ENCODE measurements at regions not wholly inside any gene's neighbourhood (a gene's known extent, or its start where the extent isn't known, plus 50 kb on each side); places are given as distances from the start of the nearest gene placed in this dataset.

- TF ChIP-seq CHD1 (IDR thresholded peaks at IDR 0.05; ENCODE audit: low read depth, low read length) (no peak), NFE2L2 (IDR thresholded peaks at IDR 0.05; ENCODE audit: low read depth, low read length) (no peak), POLR2A (IDR thresholded peaks at IDR 0.05; ENCODE audit: low read depth, low read length) (no peak), RAD21 (IDR thresholded peaks at IDR 0.05; ENCODE audit: low read length) (no peak), RFX5 (IDR thresholded peaks at IDR 0.05; ENCODE audit: low read depth, low read length) (no peak), FOS (IDR thresholded peaks at IDR 0.05; ENCODE audit: low read depth, low read length) (no peak), ELK1 (IDR thresholded peaks at IDR 0.05; ENCODE audit: borderline replicate concordance, low read depth, low read length) (no peak), MAFK (IDR thresholded peaks at IDR 0.05; ENCODE audit: low read depth, low read length) (no peak), CEBPB (IDR thresholded peaks at IDR 0.05; ENCODE audit: low read depth, low read length) (no peak), BHLHE40 (IDR thresholded peaks at IDR 0.05; ENCODE audit: low read depth, low read length) (no peak), SMC3 (IDR thresholded peaks at IDR 0.05; ENCODE audit: low read depth, low read length) (no peak), MXI1 (IDR thresholded peaks at IDR 0.05; ENCODE audit: borderline replicate concordance, low read depth, low read length) (no peak), MAZ (IDR thresholded peaks at IDR 0.05; ENCODE audit: borderline replicate concordance, low read depth, low read length) (no peak), RCOR1 (IDR thresholded peaks at IDR 0.05; ENCODE audit: insufficient replicate concordance, low read length) (no peak)
- TF ChIP-seq, protein P1, sequence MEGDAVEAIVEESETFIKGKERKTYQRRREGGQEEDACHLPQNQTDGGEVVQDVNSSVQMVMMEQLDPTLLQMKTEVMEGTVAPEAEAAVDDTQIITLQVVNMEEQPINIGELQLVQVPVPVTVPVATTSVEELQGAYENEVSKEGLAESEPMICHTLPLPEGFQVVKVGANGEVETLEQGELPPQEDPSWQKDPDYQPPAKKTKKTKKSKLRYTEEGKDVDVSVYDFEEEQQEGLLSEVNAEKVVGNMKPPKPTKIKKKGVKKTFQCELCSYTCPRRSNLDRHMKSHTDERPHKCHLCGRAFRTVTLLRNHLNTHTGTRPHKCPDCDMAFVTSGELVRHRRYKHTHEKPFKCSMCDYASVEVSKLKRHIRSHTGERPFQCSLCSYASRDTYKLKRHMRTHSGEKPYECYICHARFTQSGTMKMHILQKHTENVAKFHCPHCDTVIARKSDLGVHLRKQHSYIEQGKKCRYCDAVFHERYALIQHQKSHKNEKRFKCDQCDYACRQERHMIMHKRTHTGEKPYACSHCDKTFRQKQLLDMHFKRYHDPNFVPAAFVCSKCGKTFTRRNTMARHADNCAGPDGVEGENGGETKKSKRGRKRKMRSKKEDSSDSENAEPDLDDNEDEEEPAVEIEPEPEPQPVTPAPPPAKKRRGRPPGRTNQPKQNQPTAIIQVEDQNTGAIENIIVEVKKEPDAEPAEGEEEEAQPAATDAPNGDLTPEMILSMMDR (conservative IDR thresholded peaks at IDR 0.05; ENCODE audit: low read depth, low read length) = no peak
- TF ChIP-seq, protein P2, sequence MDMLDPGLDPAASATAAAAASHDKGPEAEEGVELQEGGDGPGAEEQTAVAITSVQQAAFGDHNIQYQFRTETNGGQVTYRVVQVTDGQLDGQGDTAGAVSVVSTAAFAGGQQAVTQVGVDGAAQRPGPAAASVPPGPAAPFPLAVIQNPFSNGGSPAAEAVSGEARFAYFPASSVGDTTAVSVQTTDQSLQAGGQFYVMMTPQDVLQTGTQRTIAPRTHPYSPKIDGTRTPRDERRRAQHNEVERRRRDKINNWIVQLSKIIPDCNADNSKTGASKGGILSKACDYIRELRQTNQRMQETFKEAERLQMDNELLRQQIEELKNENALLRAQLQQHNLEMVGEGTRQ (IDR thresholded peaks at IDR 0.05; ENCODE audit: low read depth, low read length) = no peak
- no peaks in the 10 kb centered on the region for H4K20me1 ChIP-seq (ENCODE audit: insufficient read depth, low read length)
- H4K8ac ChIP-seq (ENCODE audit: low read depth in 2 of 2, low read length in 2 of 2) = no peak overlapping the region
- H3K4ac ChIP-seq (ENCODE audit: low read depth, low read length) = no peak overlapping the region
- BruUV-seq (replicated peaks) = no TSS peak
- no peak overlapping the region for H3K4me3 ChIP-seq (ENCODE audit: insufficient read depth, low read depth, low read length)
- H2AK5ac ChIP-seq (ENCODE audit: low read depth, low read length) = no peak overlapping the region
- in situ Hi-C loops (cut with MboI; ENCODE audit: low sequenced_read_pairs) = no loop called here
- no peak overlapping the region for H4K91ac ChIP-seq (ENCODE audit: insufficient read depth, low read depth, low read length)
- no peak overlapping the region for H3K9ac ChIP-seq (ENCODE audit: low read depth, low read length)
- no peak overlapping the region for H4K5ac ChIP-seq (ENCODE audit: low read depth, low read length)
- H3K4me2 ChIP-seq (ENCODE audit: low read depth, low read length) = no peak overlapping the region
- no peaks in the 10 kb centered on the region for H3K9me1 ChIP-seq (ENCODE audit: insufficient read depth, low read length)
- H3K27me3 ChIP-seq (ENCODE audit: control insufficient read depth, insufficient read depth, low read length) = no peaks in the 10 kb centered on the region
- H2BK20ac ChIP-seq (ENCODE audit: low read depth, low read length) = no peak overlapping the region
- ATAC-seq (ENCODE audit: low read depth) (no peak), DNase-seq (no peak)
- H3K23ac ChIP-seq (ENCODE audit: low read depth, low read length) = no peak overlapping the region
- peak overlapping the region; percentile 19 for H2BK5ac ChIP-seq (ENCODE audit: low read depth, low read length, poor library complexity, severe bottlenecking)
- POLR2A ChIA-PET (ENCODE audit: unreplicated experiment) = no interaction called here
- no peak overlapping the region for H3K56ac ChIP-seq (ENCODE audit: extremely low read depth, insufficient read depth, low read length)
- H2AFZ ChIP-seq (replicated peaks; ENCODE audit: low read length, poor library complexity) = no peak overlapping the region
- peaks cover 38% of the 10 kb centered on the region for H3K9me3 ChIP-seq (ENCODE audit: control insufficient read depth, insufficient read depth, low read length)
- dilution Hi-C loops (cut with HindIII; ENCODE audit: low sequenced_read_pairs, unreplicated experiment) = no loop called here
- no peak overlapping the region for H2BK15ac ChIP-seq (ENCODE audit: low read depth, low read length)
- H3K79me1 ChIP-seq (ENCODE audit: low read depth in 1 of 2, low read length in 2 of 2) = no peaks in the 10 kb centered on the region
- H3K4me1 ChIP-seq (ENCODE audit: control insufficient read depth, insufficient read depth, low read length) = no peaks in the 10 kb centered on the region
- no peak overlapping the region for H3K14ac ChIP-seq (replicated peaks; ENCODE audit: low read depth, low read length)
- no peak overlapping the region for H3K18ac ChIP-seq (ENCODE audit: low read depth, low read length)
- no peak overlapping the region for H2BK120ac ChIP-seq (ENCODE audit: low read depth, low read length)
- no peak overlapping the region for H3K27ac ChIP-seq (ENCODE audit: insufficient read depth, low read length)
- no peak overlapping the region for H2AK9ac ChIP-seq (replicated peaks; ENCODE audit: low read depth, low read length, poor library complexity)
- CTCF ChIA-PET = no interaction called here
- intact Hi-C loops (cut with micrococcal nuclease) = no loop called here
- WGBS, 2 experiments (ENCODE audit: extremely low coverage in 2 of 2, insufficient read length in 1 of 2) = 42 to 100% methylated on average over 1 to 3 of the region's 3 CpGs
- H3K36me3 ChIP-seq (ENCODE audit: control insufficient read depth, insufficient read depth, low read length) = no peaks in the 10 kb centered on the region
Observed at GRCh38 chr12:131404705-131405104, 306.2 kb upstream of the SFSWAP start.

All from IMR-90 (cell line).